ENCODE measurements at regions not wholly inside any gene's neighbourhood (a gene's known extent, or its start where the extent isn't known, plus 50 kb on each side); places are given as distances from the start of the nearest gene placed in this dataset.

DNA sequence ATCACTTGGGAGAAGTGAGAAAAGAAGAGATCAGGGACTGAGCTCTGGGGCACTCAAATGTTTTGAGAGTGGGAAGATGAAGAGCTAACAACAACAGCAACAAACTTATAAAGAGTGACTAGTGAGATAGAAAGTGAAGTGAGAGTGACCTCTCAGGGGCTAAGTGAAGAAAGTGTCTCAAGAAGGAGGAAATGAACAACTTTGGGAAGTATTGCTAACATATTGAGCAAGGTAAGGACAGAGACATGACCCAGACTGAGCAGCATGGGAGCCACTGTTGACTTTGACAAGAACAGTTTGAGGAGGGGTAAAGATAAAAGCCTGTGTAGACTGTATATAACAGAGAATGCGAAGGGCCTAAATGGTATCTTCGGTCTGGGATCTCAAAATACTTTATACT lies 155.1 kb upstream of the BTG1 start:
- no peak for DNase-seq (ENCODE audit: low read depth)

DNA sequence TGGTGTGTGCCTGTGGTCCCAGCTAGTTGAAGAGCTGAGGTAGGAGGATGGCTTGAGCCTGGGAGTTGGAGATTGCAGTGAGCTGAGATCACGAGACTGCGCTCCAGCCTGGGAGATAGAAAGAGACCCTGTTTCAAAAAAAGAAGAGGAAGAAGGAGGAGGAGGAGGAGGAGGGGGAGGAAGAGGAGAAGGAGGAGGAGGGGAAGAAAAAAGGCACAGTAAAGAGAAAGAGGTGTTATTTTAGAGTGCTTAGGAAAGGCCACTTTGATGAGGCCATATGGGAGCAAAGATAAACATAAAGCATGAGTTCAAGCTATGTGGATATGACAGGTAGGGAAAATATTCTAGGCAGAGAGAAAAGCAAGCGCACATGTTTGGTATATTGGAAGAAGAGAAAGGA lies 154.1 kb upstream of the BTG1 start:
- DNase-seq (ENCODE audit: low read depth): no peak

- no peak for DNase-seq (ENCODE audit: low read depth)
Observed at GRCh38 chr12:92299344-92299743, 153.7 kb upstream of the BTG1 start.

GRCh38 chr12:92297932-92298696 lies 152.5 kb upstream of the BTG1 start:
- no peak for DNase-seq (ENCODE audit: low read depth)

DNA sequence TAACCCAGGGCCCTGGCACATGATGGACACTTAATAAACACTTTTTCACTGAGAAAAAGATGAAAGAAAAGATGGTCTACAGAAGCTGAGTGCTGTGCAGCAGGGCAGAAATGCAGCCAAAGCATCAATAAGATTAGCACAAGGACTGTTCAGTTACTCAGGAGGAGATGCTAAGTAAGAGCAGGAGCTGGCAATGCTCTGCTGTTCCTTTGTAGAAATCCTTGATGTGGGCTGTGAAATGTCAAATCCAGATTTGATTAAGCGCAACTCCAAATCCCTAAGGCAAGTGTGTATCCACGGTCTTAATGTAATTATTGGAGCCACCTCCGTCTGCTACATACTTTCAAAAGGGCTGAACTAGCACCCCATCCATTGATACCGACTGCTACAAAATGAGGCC lies 151.8 kb upstream of the BTG1 start:
- DNase-seq (ENCODE audit: low read depth): no peak

GRCh38 chr12:92295523-92295922 lies 149.9 kb upstream of the BTG1 start:
- no peak for DNase-seq (ENCODE audit: low read depth)

- DNase-seq (ENCODE audit: low read depth): no peak
Observed at GRCh38 chr12:92294676-92295440, 149.2 kb upstream of the BTG1 start.

- DNase-seq (ENCODE audit: low read depth): no peak
Observed at GRCh38 chr12:92292016-92292415, 146.4 kb upstream of the BTG1 start.

DNA sequence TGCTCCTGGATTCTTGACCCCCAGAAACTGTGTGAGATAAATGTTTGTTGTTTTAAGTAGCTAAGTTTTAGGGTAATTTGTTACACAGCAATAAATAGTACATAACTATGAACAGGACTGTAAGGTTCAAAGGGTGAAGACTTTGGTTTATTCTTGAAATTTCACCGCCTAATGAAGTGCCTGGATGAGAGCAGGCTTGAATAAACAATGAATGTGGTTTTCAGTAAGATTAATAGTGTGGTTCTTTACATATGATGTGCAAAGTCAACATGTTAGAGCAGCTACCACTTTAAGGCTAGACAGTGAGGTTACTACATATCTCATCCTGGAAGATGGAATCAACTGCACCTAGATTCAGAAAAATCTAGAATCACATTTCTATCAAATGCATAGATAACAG lies 145.2 kb upstream of the BTG1 start:
- DNase-seq (ENCODE audit: low read depth): no peak

- DNase-seq (ENCODE audit: low read depth): no peak
Observed at GRCh38 chr12:92290350-92290695, 144.7 kb upstream of the BTG1 start.

- DNase-seq (ENCODE audit: low read depth): no peak
Observed at GRCh38 chr12:92289629-92290349, 144.1 kb upstream of the BTG1 start.

GRCh38 chr12:92288561-92288960 lies 142.9 kb upstream of the BTG1 start:
- no peak for DNase-seq (ENCODE audit: low read depth)

GRCh38 chr12:92278378-92278828 lies 132.8 kb upstream of the BTG1 start:
- no peak for DNase-seq (ENCODE audit: low read depth)

- no peak for DNase-seq (ENCODE audit: low read depth)
Observed at GRCh38 chr12:92277795-92278194, 132.1 kb upstream of the BTG1 start.

DNA sequence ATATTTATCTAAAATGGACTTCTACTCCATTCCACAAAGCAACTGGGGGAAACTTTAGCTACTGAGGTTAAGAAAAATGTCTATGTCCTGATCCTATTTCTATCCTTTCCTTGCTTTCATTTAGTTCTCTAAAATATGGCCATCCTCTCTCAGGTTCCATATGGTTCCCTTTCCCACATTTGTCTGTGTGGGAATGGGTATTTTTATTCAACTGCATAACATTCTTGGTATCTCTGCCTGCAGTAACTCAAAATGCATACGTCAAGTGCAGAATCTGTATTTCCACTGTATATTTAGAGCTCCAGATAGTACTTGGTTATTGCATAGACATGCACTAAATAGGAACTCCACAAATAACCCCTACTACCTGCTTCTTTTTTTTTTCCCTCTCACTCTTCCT lies 130.6 kb upstream of the BTG1 start:
- DNase-seq (ENCODE audit: low read depth): no peak

- DNase-seq (ENCODE audit: low read depth): no peak
Observed at GRCh38 chr12:92275443-92276154, 130.0 kb upstream of the BTG1 start.

- no peak for DNase-seq (ENCODE audit: low read depth)
Observed at GRCh38 chr12:92273076-92273475, 127.4 kb upstream of the BTG1 start.

DNA sequence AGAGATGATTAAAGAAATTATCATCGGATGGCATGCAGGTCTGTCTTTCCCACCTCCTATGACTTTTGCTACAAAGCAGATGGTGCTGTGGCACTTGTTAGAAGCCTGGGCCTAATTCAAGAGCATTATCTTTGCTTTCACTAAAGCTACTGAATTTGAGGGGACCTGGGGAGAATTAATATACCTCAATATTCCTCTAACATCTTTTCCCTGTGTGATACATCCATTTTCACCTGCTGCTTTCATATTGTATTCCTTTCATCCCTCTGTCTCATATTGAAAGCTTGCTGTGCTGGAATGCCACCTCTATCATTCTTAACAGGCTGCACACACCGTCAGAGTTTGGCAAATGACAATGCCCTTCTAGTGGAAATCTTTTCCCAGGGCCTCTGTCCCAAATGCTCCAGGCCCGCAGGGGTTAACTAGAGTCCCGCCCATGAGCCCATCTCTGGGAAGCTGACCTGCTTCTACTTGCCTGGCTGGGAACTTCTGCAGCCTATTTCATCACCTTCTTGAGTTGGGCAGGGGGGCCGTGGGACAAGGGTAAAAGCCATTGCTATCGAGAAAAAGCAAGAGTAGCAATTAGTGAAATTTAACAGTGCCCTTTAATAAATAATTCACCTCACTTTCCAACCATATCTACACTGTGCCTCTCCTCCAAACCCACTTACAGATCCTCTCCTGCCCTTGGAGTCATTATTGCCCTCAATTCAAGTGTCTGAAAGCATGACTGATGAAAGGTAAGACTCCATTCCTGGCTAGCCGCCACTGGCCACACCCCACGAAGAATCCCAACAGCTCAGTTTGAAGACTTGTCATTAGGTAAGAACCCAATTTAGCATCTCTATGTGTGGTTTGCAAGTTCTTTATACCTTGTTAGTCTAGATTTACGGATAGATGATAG lies 126.7 kb upstream of the BTG1 start:
- no peak for DNase-seq (ENCODE audit: low read depth)

DNA sequence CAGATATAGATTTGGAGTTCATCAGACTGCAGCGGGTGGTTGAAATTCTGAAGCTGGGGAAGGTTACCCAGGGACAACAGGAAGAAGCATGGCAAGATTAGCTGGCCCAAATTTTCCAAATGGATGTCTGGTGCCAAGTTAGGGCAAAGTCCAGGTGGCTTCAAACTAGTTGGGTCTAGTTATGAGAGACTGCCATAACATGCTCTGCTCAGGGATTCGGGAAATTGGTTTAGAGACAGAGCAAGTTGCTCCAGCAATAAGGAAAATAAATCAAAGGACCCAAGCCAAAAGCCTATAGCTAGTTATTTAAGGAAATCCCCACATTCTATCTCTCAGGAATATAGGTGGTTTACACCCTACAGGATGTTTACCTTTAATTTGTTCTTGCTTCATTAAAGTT lies 125.7 kb upstream of the BTG1 start:
- no peak for DNase-seq (ENCODE audit: low read depth)

DNA sequence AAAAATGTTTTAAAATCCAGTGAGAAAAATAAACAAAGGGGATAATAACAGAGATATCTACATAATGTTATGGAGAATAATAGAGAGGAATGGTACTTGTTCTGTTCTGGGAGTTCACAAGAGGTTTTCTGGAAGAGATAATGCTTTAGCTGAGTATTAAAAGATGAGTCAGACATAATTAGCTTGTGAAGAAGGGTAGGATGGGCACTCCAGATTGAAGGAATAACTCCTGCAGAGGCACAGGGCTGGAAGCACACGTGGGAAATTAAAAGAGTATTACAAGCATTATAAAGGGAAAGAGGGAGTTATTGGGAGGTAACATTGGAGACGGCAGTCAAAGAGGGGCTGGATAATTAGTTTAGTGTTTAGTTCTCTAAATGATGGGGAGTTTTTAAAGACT lies 124.9 kb upstream of the BTG1 start:
- DNase-seq (ENCODE audit: low read depth): no peak

DNA sequence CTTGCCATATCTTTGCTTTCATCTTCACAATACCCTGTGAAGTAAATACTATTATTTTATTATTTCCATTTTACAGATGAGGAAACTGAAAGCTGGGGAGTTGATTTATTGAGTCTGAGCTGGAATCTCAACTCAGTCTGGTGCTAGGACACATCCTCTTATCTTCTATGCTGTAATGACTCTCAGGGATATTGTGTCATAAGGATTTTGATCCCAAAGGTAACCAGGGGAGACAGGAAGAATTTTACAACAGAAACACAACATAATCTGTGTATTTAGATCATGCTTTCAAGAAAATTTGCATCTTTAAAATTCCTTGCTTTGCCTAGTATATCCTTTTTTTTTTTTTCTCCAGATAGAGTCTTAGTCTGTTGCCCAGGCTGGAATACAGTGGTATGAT lies 123.3 kb upstream of the BTG1 start:
- DNase-seq (ENCODE audit: low read depth): no peak

All from stimulated activated CD8-positive, alpha-beta memory T cell treated with anti-CD3 and anti-CD28 coated beads, Interleukin-15, amount 100 ng/mL, for 24 hours (primary cell).